SU-DHL-6 (cell line): ENCODE measurements at regions not wholly inside any gene's neighbourhood (a gene's known extent, or its start where the extent isn't known, plus 50 kb on each side); places are given as distances from the start of the nearest gene placed in this dataset.

Source experiments
- H2AFZ ChIP-seq: fragments of 200-600 bp; sonication (generic); 2 replicates; pipeline ENCODE4 v1.6.1; 2014; ENCODE audit warnings: low read depth, mild to moderate bottlenecking, moderate library complexity, mixed read lengths, antibody characterized with exemption, low read length; ENCODE audit not compliant: severe bottlenecking
- H3F3A ChIP-seq: fragments of 200-600 bp; shearing (Covaris generic); 2 replicates; pipeline ENCODE4 v1.6.0; 2016; ENCODE audit warnings: antibody characterized with exemption, mild to moderate bottlenecking; ENCODE audit not compliant: insufficient read depth
- H3K27ac ChIP-seq: fragments of 200-600 bp; sonication (generic); 2 replicates; pipeline ENCODE4 v1.5.1; 2016; ENCODE audit warnings: low read depth, mild to moderate bottlenecking, low read length, moderate library complexity, mixed read lengths
- H3K27me3 ChIP-seq: fragments of 200-600 bp; sonication (generic), shearing (Covaris generic); 2 replicates; pipeline ENCODE4 v1.6.0; 2014; ENCODE audit warnings: mild to moderate bottlenecking, low read length
- H3K36me3 ChIP-seq: fragments of 200-600 bp; sonication (generic); 2 replicates; pipeline ENCODE4 v1.6.1; 2014; ENCODE audit warnings: mild to moderate bottlenecking, low read length, mixed read lengths
- H3K4me2 ChIP-seq: fragments of 300-600, 200-600 bp; shearing (Covaris generic), sonication (generic); 2 replicates; pipeline ENCODE4 v1.6.0; 2014; ENCODE audit warnings: low read length, low read depth, mild to moderate bottlenecking; ENCODE audit not compliant: poor library complexity, severe bottlenecking
- H3K4me3 ChIP-seq: fragments of 200-600 bp; sonication (generic); 2 replicates; pipeline ENCODE4 v1.5.1; 2014; ENCODE audit warnings: antibody characterized with exemption, low read length, mild to moderate bottlenecking, mixed read lengths; ENCODE audit not compliant: insufficient read depth, poor library complexity, severe bottlenecking
- H3K79me2 ChIP-seq: fragments of 200-600 bp; sonication (generic); 2 replicates; pipeline ENCODE4 v1.6.1; 2014; ENCODE audit warnings: mild to moderate bottlenecking, low read length, moderate library complexity; ENCODE audit not compliant: insufficient read depth
- H3K9ac ChIP-seq: fragments of 200-600 bp; sonication (generic); 2 replicates; pipeline ENCODE4 v1.7.0; 2014; ENCODE audit warnings: mild to moderate bottlenecking, low read length
- H3K9me2 ChIP-seq: fragments of 200-600 bp; sonication (generic); replicated peaks from 2 replicates; pipeline ENCODE4 v1.6.1; 2014; ENCODE audit warnings: low read length; ENCODE audit not compliant: insufficient read depth
- H3K9me3 ChIP-seq: fragments of 200-600 bp; sonication (generic); 2 replicates; pipeline ENCODE4 v1.6.1; 2014; ENCODE audit warnings: low read length, mixed read lengths; ENCODE audit not compliant: insufficient read depth
- H4K20me1 ChIP-seq: fragments of 200-600 bp; sonication (generic); 2 replicates; pipeline ENCODE4 v1.6.1; 2014; ENCODE audit warnings: low read depth, mild to moderate bottlenecking, antibody characterized with exemption, low read length, moderate library complexity, mixed read lengths
- CTCF ChIP-seq: fragments of 200-600 bp; sonication (generic); IDR thresholded peaks from one replicate; pipeline ENCODE4 v1.5.1; 2017; ENCODE audit warnings: antibody characterized with exemption, mild to moderate bottlenecking, low read length, moderate library complexity; ENCODE audit not compliant: insufficient read depth, poor library complexity, severe bottlenecking
- EZH2phosphoT487 ChIP-seq: fragments of 200-600 bp; sonication (generic), shearing (Covaris generic); conservative IDR thresholded peaks from 2 replicates; pipeline ENCODE4 v1.6.1; 2018; ENCODE audit warnings: mild to moderate bottlenecking, antibody characterized with exemption, low read length, moderate library complexity, mixed read lengths

DNA sequence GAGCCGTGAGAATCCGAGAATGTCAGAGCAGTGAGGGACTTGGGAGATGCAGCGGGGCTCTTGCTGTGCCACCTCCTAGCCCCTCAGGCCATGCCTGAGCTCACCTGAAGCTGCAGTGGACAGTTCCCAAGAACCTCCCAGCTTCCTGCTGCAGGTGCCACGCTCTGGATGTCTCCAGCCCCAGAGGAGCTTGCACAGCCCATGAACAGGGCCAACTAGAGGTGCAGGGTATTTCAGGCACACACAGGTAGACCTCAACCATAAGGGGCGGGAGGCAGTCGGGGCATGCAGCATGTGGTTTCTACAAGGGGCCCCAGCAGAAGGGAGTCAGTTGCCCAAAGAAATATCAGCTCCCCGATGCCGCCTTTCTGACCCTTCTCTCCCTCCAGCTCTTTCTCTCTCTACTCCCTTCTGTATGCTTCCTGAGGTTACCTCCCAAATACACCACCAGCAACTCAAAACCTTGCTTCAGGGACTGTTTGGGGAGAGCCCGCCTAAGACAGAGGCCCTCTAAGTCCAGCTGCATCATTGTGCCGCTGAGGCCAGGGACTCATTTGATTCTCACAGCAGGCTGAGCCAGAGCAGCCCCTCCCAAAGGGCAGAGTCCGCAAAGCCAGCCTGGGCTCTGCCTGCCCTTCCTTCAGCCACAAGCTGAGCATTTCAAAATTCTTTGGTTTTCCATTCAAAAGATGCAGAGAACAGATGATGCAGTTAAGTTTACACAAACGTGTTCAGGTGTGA lies 209.8 kb downstream of the MATN1 start:
- no peak overlapping the region for H2AFZ ChIP-seq
- no peaks in the 10 kb centered on the region for H3K9me3 ChIP-seq
- no peaks in the 10 kb centered on the region for H3K9me2 ChIP-seq

DNA sequence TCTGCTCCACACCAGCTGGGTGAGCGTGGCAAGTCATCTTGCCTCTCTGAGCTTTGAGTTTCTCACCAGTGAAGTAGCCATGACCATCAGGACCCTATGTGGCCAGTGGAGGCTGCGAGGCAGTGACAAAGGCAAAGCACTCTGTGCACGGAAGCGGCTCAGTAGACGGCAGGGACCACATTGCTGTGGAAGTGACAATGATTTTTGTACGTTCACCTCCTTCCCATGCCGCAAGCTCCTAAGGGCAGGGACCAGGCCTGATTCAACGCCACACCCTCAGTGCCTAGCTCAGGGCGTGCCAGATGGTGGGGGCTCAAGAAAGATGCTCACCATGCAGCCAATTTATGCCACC lies 210.5 kb downstream of the MATN1 start:
- H3K27me3 ChIP-seq, result no peaks in the 10 kb centered on the region
- H3K27ac ChIP-seq, result no peak overlapping the region
- no peak for TF ChIP-seq EZH2phosphoT487
- no peak for TF ChIP-seq CTCF

More for the DNA sequence above, 209.8 kb downstream of the MATN1 start:
- H3K9ac ChIP-seq, result no peak overlapping the region
- TF ChIP-seq EZH2phosphoT487 (no peak), CTCF (no peak)
- no peaks in the 10 kb centered on the region for H3K36me3 ChIP-seq
- H3K4me3 ChIP-seq, result no peak overlapping the region
- no peaks in the 10 kb centered on the region for H4K20me1 ChIP-seq
- H3K79me2 ChIP-seq, result no peaks in the 10 kb centered on the region
- H3K27ac ChIP-seq, result no peak overlapping the region
- H3K4me2 ChIP-seq, result no peak overlapping the region
- no peaks in the 10 kb centered on the region for H3F3A ChIP-seq
- no peaks in the 10 kb centered on the region for H3K27me3 ChIP-seq

DNA sequence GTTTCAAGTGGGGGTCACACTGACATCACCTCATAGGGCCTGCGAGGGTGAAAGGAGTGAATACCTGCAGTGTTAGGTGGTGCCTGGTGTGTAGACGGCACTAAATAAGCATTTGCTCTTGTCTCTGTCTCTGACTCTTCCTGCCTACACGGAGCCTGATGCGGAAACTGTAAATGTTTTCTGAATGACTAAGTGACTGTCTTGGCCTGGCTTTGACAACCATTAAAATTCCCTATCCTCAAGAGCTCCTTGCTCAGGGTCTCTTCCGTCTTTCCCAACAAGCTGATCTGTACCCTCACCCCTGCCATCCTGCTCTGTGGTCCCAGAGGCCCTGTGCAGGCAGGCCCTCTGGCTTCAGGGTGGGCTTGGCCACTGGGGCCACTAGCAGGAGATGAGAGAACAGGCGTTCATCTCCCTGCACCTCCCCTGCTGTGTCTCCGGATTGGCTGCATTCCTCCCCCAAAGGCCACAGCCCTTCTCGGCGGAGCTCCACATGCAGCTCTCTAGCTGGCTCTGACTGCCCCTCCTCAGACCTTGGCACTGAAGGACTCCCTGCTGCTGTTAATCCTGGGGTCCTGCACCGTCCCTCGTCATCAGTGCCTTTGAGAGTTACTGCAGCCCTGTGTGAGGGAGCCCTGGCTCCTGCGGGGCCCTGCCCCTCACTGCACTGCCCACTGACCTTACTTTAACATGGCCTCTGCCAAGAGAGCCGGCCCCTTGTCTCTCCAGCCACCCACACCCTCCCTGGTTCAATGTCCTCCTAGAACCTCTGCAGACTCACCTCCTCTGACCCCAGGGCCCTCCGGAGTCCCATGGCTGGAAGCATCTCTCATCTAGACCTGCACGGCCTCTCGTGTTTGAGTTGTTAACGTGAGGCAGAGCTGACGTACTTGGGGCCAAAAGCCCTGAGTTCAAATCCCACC lies 211.1 kb downstream of the MATN1 start:
- Histone ChIP-seq H3K27me3 (no peaks in the 10 kb centered on the region), H3K36me3 (no peaks in the 10 kb centered on the region), H3K9me3 (no peaks in the 10 kb centered on the region), H2AFZ (no peak overlapping the region), H3K27ac (no peak overlapping the region), H4K20me1 (no peaks in the 10 kb centered on the region), H3K9me2 (no peaks in the 10 kb centered on the region), H3K9ac (no peak overlapping the region), H3K79me2 (no peaks in the 10 kb centered on the region), H3K4me2 (no peak overlapping the region), H3F3A (no peaks in the 10 kb centered on the region), H3K4me3 (no peak overlapping the region)
- TF ChIP-seq EZH2phosphoT487 (no peak), CTCF (no peak)

More for the DNA sequence above, 210.5 kb downstream of the MATN1 start:
- Histone ChIP-seq H3K9me2 (no peaks in the 10 kb centered on the region), H3K36me3 (no peaks in the 10 kb centered on the region), H3K9me3 (no peaks in the 10 kb centered on the region), H3K9ac (no peak overlapping the region), H3K79me2 (no peaks in the 10 kb centered on the region), H2AFZ (no peak overlapping the region), H3K4me3 (no peak overlapping the region), H4K20me1 (no peaks in the 10 kb centered on the region), H3K4me2 (no peak overlapping the region), H3F3A (no peaks in the 10 kb centered on the region)
